HK-2 (cell line): ENCODE measurements at regions not wholly inside any gene's neighbourhood (a gene's known extent, or its start where the extent isn't known, plus 50 kb on each side); places are given as distances from the start of the nearest gene placed in this dataset.

Experiments used
- DNase-seq: peaks from one replicate; pipeline ENCODE4 v3.0.0-alpha.2; 2018; ENCODE audit not compliant: unreplicated experiment

- no peak for DNase-seq
These were observed 409.0 kb upstream of the NRP1 start for GRCh38 chr10:33743429-33743857.

GRCh38 chr10:33739031-33739430 lies 404.6 kb upstream of the NRP1 start:
- no peak for DNase-seq

- no peak for DNase-seq
These were observed 401.0 kb upstream of the NRP1 start for GRCh38 chr10:33735464-33735923.

- DNase-seq, result no peak
These were observed 400.1 kb upstream of the NRP1 start for GRCh38 chr10:33734393-33735155.

GRCh38 chr10:33733058-33733457 lies 398.6 kb upstream of the NRP1 start:
- DNase-seq, result no peak

GRCh38 chr10:33732161-33732680 lies 397.8 kb upstream of the NRP1 start:
- DNase-seq, result no peak

- no peak for DNase-seq
These were observed 396.9 kb upstream of the NRP1 start for GRCh38 chr10:33731322-33731721.

- DNase-seq, result no peak
These were observed 391.0 kb upstream of the NRP1 start for GRCh38 chr10:33725430-33725829.

GRCh38 chr10:33723181-33723580 lies 388.7 kb upstream of the NRP1 start:
- DNase-seq, result no peak

GRCh38 chr10:33722067-33722466 lies 387.6 kb upstream of the NRP1 start:
- DNase-seq, result no peak

- no peak for DNase-seq
These were observed 387.0 kb upstream of the NRP1 start for GRCh38 chr10:33721509-33721908.

GRCh38 chr10:33720161-33720560 lies 385.7 kb upstream of the NRP1 start:
- no peak for DNase-seq

GRCh38 chr10:33719005-33719703 lies 384.7 kb upstream of the NRP1 start:
- no peak for DNase-seq

GRCh38 chr10:33716501-33717267 lies 382.2 kb upstream of the NRP1 start:
- DNase-seq, result no peak

GRCh38 chr10:33715303-33715975 lies 381.0 kb upstream of the NRP1 start:
- no peak for DNase-seq

- DNase-seq, result no peak
These were observed 378.4 kb upstream of the NRP1 start for GRCh38 chr10:33712825-33713224.

GRCh38 chr10:33710006-33710405 lies 375.5 kb upstream of the NRP1 start:
- DNase-seq, result no peak

- no peak for DNase-seq
These were observed 374.7 kb upstream of the NRP1 start for GRCh38 chr10:33709008-33709753.

- no peak for DNase-seq
These were observed 374.1 kb upstream of the NRP1 start for GRCh38 chr10:33708561-33708960.

GRCh38 chr10:33706746-33707145 lies 372.3 kb upstream of the NRP1 start:
- DNase-seq, result no peak

- no peak for DNase-seq
These were observed 371.7 kb upstream of the NRP1 start for GRCh38 chr10:33706191-33706590.
